Embryonic facial prominence (tissue), 1 donor: ENCODE measurements at regions not wholly inside any gene's neighbourhood (a gene's known extent, or its start where the extent isn't known, plus 50 kb on each side); places are given as distances from the start of the nearest gene placed in this dataset.

Source experiments
- DNase-seq: peaks from one replicate; pipeline ENCODE4 v3.0.0-alpha.2; 2016; ENCODE audit errors: extremely low spot score

GRCh38 chr10:128959746-128960145 is 507.3 kb upstream of the MGMT start:
- no peak for DNase-seq

DNA sequence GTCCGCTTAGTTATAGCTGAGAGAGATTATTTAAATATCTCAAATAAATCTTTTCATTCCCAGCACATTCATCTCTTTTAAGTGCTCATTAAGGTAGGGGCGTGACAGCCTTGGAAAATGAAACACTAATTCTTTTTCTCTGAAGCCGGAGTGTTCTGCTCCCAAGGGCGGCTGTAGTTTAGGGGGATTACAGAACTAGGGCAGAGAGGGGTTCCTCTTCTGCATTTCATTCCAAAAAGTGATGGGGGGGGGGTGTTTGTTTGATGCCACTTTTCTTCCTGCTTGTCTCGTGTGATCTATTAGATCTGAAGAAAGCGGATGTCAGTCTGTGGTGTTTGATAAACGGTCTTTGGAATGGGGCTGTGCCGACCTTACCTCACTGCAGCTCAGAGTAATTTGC is 506.5 kb upstream of the MGMT start:
- no peak for DNase-seq

- no peak for DNase-seq
These were observed 504.9 kb upstream of the MGMT start for GRCh38 chr10:128962182-128962581.

DNA sequence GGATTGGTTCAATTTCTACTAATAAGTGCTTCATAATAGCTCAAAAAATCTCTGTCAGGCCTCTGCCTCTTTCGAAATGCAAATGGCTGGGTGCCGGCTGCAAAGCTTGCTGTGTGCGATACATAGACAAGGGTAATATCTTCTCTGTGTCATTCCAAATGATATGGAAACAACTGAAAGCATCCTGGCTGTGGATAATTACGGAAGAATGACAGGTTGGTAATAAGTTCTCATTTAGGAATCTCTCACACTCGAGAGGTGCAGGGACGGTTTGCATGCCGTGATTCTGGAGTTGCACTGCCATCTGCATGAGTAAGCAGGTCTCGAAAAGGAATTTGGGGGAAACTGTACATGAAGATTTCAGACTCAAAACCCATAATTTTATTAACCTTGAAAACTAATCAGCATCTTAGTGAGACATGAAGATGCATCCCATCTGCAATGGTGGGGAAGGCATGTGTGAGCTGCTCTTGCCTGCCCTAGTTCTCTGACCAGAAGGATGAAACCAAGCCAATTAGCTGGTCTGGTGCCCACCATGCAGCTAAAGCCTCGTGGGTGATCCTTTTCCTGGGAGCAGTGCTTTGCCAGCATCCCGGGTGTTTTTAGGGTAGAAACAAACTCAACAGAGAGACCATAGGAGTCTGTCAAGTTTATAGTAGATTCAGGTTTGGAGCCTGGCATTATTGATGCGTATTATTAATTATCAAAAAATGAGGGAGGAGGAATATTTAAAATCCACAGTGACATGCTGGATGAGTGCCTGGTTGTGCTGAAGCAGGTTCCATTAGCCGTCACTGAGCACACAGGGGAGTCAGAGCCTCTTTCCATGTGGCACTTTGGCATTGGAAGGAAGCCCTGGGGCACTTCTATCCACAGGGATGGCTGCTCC is 503.6 kb upstream of the MGMT start:
- DNase-seq = no peak

DNA sequence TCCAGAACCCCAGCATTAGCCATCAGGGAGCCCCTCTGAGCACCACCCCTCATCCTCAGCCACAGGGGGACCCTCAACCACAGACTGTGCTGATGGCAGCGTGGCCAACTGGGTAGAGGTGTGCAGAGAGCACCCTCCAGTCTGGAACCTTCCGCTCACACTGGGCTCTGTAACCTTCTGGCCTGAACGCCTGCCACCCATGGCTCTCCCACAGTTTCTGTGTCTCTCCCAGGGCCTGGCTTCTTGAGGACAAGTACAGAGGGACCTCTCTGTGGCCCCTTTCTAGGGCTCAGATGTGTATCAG is 503.0 kb upstream of the MGMT start:
- DNase-seq = no peak

DNA sequence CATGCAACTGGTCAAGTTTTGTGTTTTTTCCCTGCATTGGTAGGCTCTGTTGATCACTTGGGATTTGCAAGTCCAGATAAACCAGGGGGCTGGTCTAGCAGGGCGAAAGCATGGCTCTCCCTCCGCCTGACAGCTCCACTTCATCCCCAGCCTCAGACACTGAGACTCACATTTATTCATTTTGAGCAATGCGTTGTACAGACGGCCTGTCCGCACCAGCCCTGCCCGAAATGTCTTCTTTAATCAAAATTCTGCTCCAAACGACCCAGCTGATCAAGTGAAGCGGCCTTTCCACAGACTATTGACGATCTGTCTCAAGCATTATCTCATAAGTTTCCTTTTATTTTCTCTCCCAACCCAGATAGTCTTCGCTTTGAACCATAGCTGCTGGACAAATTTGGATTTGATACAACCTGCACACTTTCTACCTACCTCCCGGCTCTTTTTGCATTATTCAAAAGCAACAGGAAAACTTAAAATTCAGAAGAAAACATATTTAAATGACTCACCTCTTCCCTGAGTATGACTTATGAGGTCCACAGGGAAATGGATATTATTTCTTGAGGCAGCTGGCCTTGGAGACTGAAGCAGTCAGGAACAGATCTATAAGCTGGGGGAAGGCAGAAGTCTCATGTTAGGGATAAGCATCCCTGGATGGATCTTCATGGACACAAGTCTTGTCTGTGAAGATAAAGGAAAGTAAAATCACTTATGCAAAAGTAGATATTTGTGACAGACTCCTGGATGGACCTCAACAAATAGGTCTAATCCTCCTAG is 498.9 kb upstream of the MGMT start:
- no peak for DNase-seq

DNA sequence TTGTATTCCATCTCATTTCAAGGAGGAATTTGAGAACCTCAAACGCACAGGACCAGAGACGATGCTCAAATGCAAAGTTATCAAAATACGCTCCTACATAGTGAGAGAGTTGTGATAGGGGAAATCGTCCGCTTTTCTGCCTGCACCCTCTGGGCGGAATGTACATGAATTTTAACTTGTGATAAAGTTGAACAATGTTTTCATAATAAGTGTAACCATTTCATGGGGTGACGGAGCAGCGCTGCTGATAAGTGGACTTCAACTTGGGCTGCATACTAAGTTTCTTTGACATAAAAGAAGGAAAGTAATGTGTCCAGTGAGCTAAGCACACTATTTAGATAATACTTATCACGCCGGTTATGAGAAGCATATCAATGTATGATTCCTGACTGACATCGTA is 497.5 kb upstream of the MGMT start:
- DNase-seq = no peak

DNA sequence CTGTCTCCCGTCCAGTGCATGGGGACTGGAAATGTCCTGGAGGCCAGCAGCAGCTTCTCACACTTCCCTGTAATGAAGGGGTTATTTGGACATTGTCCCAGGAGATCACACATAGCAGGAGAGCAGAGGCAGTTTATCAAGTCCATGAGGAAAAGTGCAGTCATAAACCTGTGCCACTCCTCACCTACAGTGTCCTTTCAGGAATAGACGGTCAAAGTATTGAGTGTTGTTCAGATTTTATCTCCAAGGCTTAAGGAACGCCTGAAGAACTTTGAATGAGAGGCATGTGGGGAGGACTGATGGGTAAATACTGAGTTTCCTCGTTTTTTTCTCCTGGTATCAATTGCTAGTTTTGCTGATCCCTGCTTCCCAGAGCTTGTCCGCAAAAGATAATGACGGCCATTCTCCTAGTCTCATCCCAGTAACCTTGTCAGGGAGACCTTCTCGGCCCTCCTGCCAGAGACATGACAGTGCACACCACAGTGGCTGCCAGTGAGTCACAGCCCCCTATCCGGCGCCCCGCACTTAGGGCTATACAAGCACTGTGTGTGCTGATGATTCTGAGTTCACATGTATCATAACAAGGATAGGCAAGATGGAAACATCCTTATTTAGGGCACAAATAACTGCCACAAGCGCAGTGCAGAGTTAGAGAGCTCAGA is 495.5 kb upstream of the MGMT start:
- no peak for DNase-seq

- DNase-seq = no peak
These were observed 495.0 kb upstream of the MGMT start for GRCh38 chr10:128972036-128972405.

DNA sequence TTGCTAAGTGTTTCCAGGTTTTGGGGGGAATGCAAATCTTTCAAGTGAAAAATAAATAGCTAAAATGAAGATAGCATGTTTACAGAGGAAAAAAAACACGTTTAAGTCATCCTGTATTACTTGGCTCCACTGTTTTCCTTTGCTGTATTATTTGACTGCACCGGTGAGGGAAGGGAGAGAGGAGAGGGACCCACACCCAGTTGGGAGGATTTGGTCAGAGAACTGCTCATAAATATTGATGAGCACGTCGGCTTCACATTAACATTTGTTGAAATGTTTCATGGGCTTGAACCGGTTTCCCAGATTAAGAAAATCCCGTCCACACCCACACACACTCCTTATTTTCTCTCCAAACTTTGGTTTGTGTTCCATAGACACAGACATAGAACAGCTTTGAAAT is 493.8 kb upstream of the MGMT start:
- DNase-seq = no peak

DNA sequence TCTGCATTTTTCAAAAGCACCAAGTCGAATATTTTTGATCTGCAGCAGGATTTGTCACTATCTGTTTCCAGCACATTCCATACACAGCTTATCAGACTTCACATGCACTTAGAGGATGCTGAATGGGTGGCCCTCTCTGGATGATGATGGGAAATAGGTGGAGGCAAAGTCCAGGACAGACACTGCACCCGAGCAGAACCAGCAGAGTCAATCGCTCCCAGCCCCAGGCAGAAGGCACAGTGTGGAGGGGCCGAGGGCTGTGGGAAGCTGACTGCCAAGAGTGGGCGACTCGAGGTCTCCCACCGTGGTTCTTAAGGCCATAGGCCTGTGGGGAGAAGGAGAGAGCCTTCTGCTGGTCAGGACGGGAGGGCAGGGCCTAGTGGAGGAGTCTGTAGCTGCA is 490.2 kb upstream of the MGMT start:
- DNase-seq = no peak

DNA sequence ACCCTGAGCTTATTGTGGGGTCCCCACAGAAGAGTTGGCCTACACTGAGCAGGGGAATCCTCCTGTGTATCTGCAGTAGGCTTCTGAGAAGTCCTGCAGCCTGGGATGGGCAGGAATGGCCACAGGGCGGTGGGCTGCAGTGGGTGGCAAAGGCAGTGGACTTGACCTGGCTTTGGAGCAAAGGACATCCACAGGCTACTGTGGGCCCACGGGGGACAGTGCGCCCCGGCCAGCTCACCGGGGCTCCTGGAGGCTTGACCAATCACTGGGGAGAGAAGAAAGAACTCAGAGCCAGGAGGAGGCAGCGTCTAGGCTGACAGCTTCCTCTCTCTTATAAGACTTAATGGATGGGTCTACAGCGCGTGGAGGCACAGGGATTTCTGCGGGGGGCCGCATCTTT is 488.8 kb upstream of the MGMT start:
- no peak for DNase-seq

GRCh38 chr10:128979405-128979804 is 487.6 kb upstream of the MGMT start:
- DNase-seq = no peak

DNA sequence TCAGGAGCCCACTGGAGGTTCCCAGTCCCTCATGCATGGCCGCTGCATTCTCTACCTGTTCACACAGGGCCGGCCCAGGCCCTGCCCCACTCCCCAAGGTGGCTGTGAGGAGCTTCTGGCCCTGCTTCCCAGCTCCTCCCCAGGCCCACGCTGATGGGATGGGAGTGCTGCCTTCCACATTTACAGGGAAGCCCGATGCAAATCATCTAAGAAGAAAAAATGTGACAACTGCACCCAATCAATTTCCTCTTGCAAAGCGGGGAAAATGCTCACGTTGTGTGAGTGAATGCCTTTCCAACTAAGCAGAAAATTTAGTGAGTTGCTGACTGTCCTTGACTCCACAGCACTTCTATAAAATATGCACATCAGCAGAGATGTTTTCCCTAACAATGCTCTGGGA is 485.8 kb upstream of the MGMT start:
- DNase-seq = no peak

DNA sequence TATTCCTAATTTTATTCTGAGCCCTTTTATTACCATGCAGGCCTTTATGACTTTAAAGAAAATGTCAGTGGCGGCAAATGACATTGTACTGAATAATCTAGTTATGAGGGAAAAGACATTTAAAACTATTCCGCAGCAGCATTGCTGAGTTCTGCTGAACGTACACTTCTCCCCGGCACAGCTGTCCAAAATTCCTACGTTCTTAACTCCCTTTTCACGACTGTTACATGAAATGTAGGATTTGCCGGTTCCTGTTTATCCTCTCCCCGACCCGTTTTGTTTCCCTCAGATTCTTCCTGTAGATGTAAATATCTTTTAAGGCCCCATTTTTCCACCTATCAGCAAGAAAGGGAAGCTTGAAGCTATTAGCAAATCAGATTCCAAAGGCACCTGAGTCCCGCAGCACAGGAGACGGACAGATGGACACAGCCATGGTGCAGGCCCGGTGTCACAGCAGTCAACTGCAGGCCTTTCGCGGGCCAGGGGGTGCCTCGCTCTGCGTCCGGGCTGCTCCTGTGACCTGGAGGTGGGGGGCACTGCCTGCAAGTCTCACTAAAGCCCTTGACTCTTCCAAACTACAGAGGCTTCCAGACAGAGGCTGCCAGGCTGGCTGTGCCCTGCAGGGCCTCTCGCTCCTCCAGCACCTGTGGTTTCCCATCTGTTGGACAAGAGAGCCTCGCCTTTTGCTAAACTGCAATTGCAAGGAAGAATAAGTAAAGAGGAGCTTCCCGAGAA is 485.0 kb upstream of the MGMT start:
- no peak for DNase-seq

GRCh38 chr10:128982616-128982915 is 484.5 kb upstream of the MGMT start:
- no peak for DNase-seq

DNA sequence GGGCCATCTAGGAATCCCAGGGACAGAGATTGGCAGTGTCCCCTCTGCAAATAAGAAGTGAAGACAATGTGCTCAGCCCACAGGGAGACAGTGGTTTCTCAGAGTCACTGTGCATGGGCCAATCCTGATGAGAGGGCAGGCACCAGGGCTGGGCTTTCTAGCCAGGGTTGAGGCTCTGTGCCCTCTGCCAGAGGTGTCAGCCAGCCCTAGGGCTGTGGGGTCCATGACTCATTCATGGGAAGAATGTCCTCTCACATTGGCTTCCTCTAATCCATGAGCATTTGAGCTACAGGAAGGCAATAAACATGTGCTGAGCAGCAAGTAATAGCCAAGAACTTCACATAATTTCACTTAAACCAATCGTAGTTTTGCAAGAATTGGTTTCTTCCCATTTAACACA is 482.0 kb upstream of the MGMT start:
- DNase-seq = no peak

DNA sequence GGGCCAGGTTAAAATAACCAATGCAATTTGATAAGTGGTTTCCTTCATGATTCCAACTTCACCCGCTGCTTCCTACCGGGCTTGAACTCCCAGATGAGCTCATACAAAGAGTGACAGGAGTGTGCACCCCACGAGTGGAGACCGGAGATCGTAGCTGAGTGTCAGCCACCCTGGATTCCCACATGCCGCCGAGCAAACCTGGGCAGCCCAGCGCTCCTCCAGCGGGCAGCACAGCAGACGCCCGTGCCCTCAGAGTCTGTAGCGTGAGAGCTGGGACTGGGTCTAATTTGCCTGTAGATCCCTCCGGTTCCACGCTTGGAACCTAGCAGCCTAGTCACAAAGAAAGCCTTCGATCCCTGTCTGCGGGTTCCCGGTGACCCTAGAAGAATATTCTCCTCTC is 476.1 kb upstream of the MGMT start:
- DNase-seq = no peak

- DNase-seq = no peak
These were observed 474.3 kb upstream of the MGMT start for GRCh38 chr10:128992770-128993169.

- DNase-seq = no peak
These were observed 473.6 kb upstream of the MGMT start for GRCh38 chr10:128993443-128993842.

GRCh38 chr10:128993911-128994538 is 473.0 kb upstream of the MGMT start:
- DNase-seq = no peak

GRCh38 chr10:128994598-128995143 is 472.4 kb upstream of the MGMT start:
- no peak for DNase-seq
